SK-N-SH (cell line): ENCODE measurements at regions not wholly inside any gene's neighbourhood (a gene's known extent, or its start where the extent isn't known, plus 50 kb on each side); places are given as distances from the start of the nearest gene placed in this dataset.

ENCODE experiments used
- CTCF ChIA-PET: fragments of 300-600, 350-600 bp; formaldehyde crosslinking; extraction: SDS; loops from one replicate; lab custom pipeline; 2021; lab: Yijun Ruan, JAX
- POLR2A ChIA-PET: fragments of 350-600 bp; sonication (Branson Sonifier 250); formaldehyde crosslinking; extraction: SDS; loops from one replicate; lab custom pipeline; 2020; ENCODE audit warnings: antibody characterized with exemption, inconsistent platforms; lab: Yijun Ruan, JAX
- DNase-seq: peaks from one replicate; pipeline ENCODE4 v3.0.0; 2012
- H2AFZ ChIP-seq: fragments of 200-600 bp; sonication (generic); 2 replicates; pipeline ENCODE4 v1.8.1; 2016; ENCODE audit warnings: antibody characterized with exemption, mild to moderate bottlenecking, low read depth
- H3F3A ChIP-seq: fragments of 200-600 bp; sonication (generic); replicated peaks from 2 replicates; pipeline ENCODE3; 2016; ENCODE audit warnings: antibody characterized with exemption, mild to moderate bottlenecking; ENCODE audit not compliant: insufficient read depth
- H3K27ac ChIP-seq, 2 experiments: fragments of 200-500 bp in 1 of 2; fragments of 200-600 bp in 1 of 2; sonication (Bioruptor generic) in 1 of 2; sonication (generic), shearing (Covaris generic) in 1 of 2; 2 replicates each; pipeline versions ENCODE4 v1.5.1 to v1.6.1; 2014 to 2016; ENCODE audit warnings: low read depth in 2 of 2, inconsistent platforms in 1 of 2, low read length in 1 of 2, mild to moderate bottlenecking in 1 of 2, mixed read lengths in 1 of 2
- H3K27me3 ChIP-seq: fragments of 200-600 bp; sonication (generic), shearing (Covaris generic); 2 replicates; pipeline ENCODE4 v1.6.1; 2016; ENCODE audit warnings: mixed run types; ENCODE audit not compliant: insufficient read depth
- H3K36me3 ChIP-seq, 2 experiments: fragments of 200-500 bp in 1 of 2; fragments of 200-600 bp in 1 of 2; sonication (Bioruptor generic) in 1 of 2; sonication (generic) in 1 of 2; replicated peaks in 1 of 2; 2 replicates each; pipeline versions ENCODE3 to v1.5.1; 2014 to 2016; ENCODE audit warnings: low read length in 1 of 2, mild to moderate bottlenecking in 1 of 2; ENCODE audit not compliant: insufficient read depth in 2 of 2, control insufficient read depth in 1 of 2
- H3K4me1 ChIP-seq, 2 experiments: fragments of 200-500 bp in 1 of 2; fragments of 200-600 bp in 1 of 2; sonication (Bioruptor generic) in 1 of 2; sonication (generic), shearing (Covaris generic) in 1 of 2; 2 replicates each; pipeline versions ENCODE4 v1.5.1 to v1.6.1; 2014 to 2016; ENCODE audit warnings: low read depth in 1 of 2, low read length in 1 of 2, mixed run types in 1 of 2; ENCODE audit not compliant: insufficient read depth in 2 of 2, control insufficient read depth in 1 of 2
- H3K4me2 ChIP-seq: fragments of 200-600 bp; sonication (generic), shearing (Covaris generic); 2 replicates; pipeline ENCODE4 v1.6.1; 2017; ENCODE audit warnings: mixed run types
- H3K4me3 ChIP-seq, 2 experiments: fragments of 200-500 bp in 1 of 2; fragments of 200-600 bp in 1 of 2; sonication (Bioruptor generic) in 1 of 2; sonication (generic), shearing (Covaris generic) in 1 of 2; 2 replicates each; pipeline versions ENCODE4 v1.5.1 to v1.8.1; 2014 to 2016; ENCODE audit warnings: low read depth in 2 of 2, inconsistent platforms in 1 of 2, low read length in 1 of 2, mild to moderate bottlenecking in 1 of 2, mixed read lengths in 1 of 2, moderate library complexity in 1 of 2
- H3K79me2 ChIP-seq: fragments of 200-600 bp; sonication (generic); 2 replicates; pipeline ENCODE4 v1.8.1; 2017; ENCODE audit warnings: mild to moderate bottlenecking; ENCODE audit not compliant: insufficient read depth
- H3K9ac ChIP-seq: fragments of 200-600 bp; sonication (generic); 2 replicates; pipeline ENCODE4 v1.6.1; 2017; ENCODE audit warnings: mixed run types
- H3K9me2 ChIP-seq: fragments of 200-600 bp; sonication (generic); 2 replicates; pipeline ENCODE4 v1.6.1; 2017; ENCODE audit warnings: mixed run types
- H3K9me3 ChIP-seq: fragments of 200-600 bp; sonication (generic); 2 replicates; pipeline ENCODE4 v1.6.1; 2017; ENCODE audit warnings: mixed run types, mild to moderate bottlenecking, moderate library complexity
- H4K20me1 ChIP-seq: fragments of 200-600 bp; sonication (generic); 2 replicates; pipeline ENCODE4 v1.6.1; 2017; ENCODE audit warnings: mild to moderate bottlenecking, mixed run types; ENCODE audit not compliant: insufficient read depth
- CHD2 ChIP-seq: fragments of 150-350 bp; IDR thresholded peaks from 2 replicates; pipeline ENCODE4 v1.6.1; 2018; ENCODE audit warnings: low read length; ENCODE audit not compliant: partially characterized antibody
- EP300 ChIP-seq, 2 experiments: IDR thresholded peaks; 2 replicates each; pipeline versions ENCODE4 v1.4.0 to v1.6.1; 2012; ENCODE audit warnings: borderline replicate concordance in 1 of 2, low read depth in 1 of 2, low read length in 1 of 2
- EZH2phosphoT487 ChIP-seq: fragments of 200-600 bp; sonication (generic); IDR thresholded peaks from 2 replicates; pipeline ENCODE4 v1.6.1; 2017; ENCODE audit warnings: low read depth, mixed run types, mild to moderate bottlenecking, antibody characterized with exemption, moderate library complexity, borderline replicate concordance
- FOXJ3 ChIP-seq: sonication (generic); formaldehyde crosslinking; IDR thresholded peaks from 2 replicates; pipeline ENCODE4 v1.5.1; 2020; ENCODE audit warnings: mild to moderate bottlenecking, missing genetic modification reagents
- GATA2 ChIP-seq: sonication (generic); formaldehyde crosslinking; IDR thresholded peaks from 2 replicates; pipeline ENCODE4 v1.5.0; 2020; ENCODE audit warnings: mild to moderate bottlenecking, missing genetic modification reagents
- JUND ChIP-seq: IDR thresholded peaks from 2 replicates; pipeline ENCODE4 v1.4.0; 2012
- MXI1 ChIP-seq: IDR thresholded peaks from 2 replicates; pipeline ENCODE4 v1.6.1; 2012; ENCODE audit warnings: mild to moderate bottlenecking, low read depth, low read length, improper control_type of control experiment
- POLR2AphosphoS5 ChIP-seq: IDR thresholded peaks from 2 replicates; pipeline ENCODE4 v1.6.1; 2012; ENCODE audit warnings: low read depth, low read length
- RXRA ChIP-seq: IDR thresholded peaks from 2 replicates; pipeline ENCODE4 v1.4.0; 2012; ENCODE audit warnings: low read depth, mild to moderate bottlenecking, borderline replicate concordance
- SMC3 ChIP-seq: IDR thresholded peaks from 2 replicates; pipeline ENCODE4 v1.6.1; 2012; ENCODE audit warnings: low read depth, low read length, improper control_type of control experiment
- TAF1 ChIP-seq: IDR thresholded peaks from 2 replicates; pipeline ENCODE4 v1.6.1; 2012; ENCODE audit warnings: low read depth, mild to moderate bottlenecking, low read length, moderate library complexity, borderline replicate concordance
- TCF12 ChIP-seq: IDR thresholded peaks from 2 replicates; pipeline ENCODE4 v1.4.0; 2012
- TEAD4 ChIP-seq: IDR thresholded peaks from 2 replicates; pipeline ENCODE4 v1.4.0; 2012; ENCODE audit warnings: mild to moderate bottlenecking, borderline replicate concordance; ENCODE audit not compliant: insufficient read depth
- WGBS: methylation state at CpG from one replicate; pipeline ENCODE4 v1.1.6; 2017; ENCODE audit warnings: low lambda C conversion rate; 5-methylcytosine and 5-hydroxymethylcytosine counted together
- TF ChIP-seq, protein P1 (sequence below): fragments of 150-350 bp; IDR thresholded peaks from 2 replicates; pipeline ENCODE4 v1.6.1; 2017; ENCODE audit warnings: antibody characterized with exemption, low read length, low read depth, borderline replicate concordance
- TF ChIP-seq, protein P2 (sequence below): fragments of 150-350 bp; IDR thresholded peaks from 2 replicates; pipeline ENCODE4 v1.6.1; 2016; ENCODE audit warnings: mild to moderate bottlenecking, low read depth, low read length
- TF ChIP-seq, protein P3 (sequence below): IDR thresholded peaks from 2 replicates; pipeline ENCODE4 v1.4.0; 2012; ENCODE audit warnings: low read depth, borderline replicate concordance

DNA sequence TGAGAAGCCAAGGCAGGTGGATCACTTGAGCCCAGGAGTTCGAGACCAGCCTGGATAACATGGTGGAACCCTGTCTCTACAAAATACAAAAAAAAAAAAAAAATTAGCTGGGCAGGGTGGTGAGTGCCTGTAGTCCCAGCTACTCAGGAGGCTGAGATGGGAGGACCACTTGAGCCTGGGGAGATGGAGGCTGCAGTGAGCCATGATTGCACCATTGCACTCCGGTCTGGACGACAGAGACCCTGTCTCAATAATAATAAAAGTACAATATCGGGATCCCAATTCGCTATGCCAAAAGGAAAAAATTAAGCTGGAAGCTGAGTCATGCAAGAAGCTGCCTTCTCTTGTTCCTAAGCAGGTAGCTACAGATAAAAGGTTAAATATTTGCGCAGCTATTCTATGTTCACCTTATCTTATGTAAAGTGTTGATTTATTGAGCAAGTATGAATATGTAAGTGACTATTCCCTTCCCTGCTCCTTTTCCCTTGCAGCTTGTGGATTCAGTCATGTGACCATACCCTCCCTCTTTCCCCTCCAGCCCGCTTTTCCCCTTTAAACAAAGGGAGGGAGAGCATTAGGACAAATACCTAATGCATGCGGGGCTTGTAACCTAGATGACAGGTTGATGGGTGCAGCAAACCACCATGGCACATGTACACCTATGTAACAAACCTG is 112.0 kb downstream of the LITAF start:
- ChIA-PET CTCF (interaction anchor here (1.1 to 1.3 kb wide), 2 partner anchors 68 to 70 kb away, joined by 3 to 4 read pairs; no protein-coding TSS in a partner anchor), POLR2A (no interaction called here)
- H3F3A ChIP-seq: no peaks in the 10 kb centered on the region
- no peaks in the 10 kb centered on the region for H3K27me3 ChIP-seq
- no peak overlapping the region for H3K4me3 ChIP-seq
- no peak overlapping the region for H3K27ac ChIP-seq
- 68% methylated on average over 8 of the region's 8 CpGs for WGBS
- no peak for DNase-seq
- no peaks in the 10 kb centered on the region; a peak in 1 of 4 replicates for H3K4me1 ChIP-seq
- no peak overlapping the region for H2AFZ ChIP-seq
- no peaks in the 10 kb centered on the region for H4K20me1 ChIP-seq
- no peaks in the 10 kb centered on the region for H3K36me3 ChIP-seq
- no peaks in the 10 kb centered on the region for H3K9me2 ChIP-seq
- no peak overlapping the region for H3K9ac ChIP-seq
- TF ChIP-seq EP300 (IDR thresholded peaks at IDR 0.05; ENCODE audit: borderline replicate concordance in 1 of 2, low read depth in 1 of 2, low read length in 1 of 2) (no peak), CHD2 (no peak), JUND (no peak), RXRA (no peak), TEAD4 (no peak), MXI1 (no peak)
- TF ChIP-seq, protein P1, sequence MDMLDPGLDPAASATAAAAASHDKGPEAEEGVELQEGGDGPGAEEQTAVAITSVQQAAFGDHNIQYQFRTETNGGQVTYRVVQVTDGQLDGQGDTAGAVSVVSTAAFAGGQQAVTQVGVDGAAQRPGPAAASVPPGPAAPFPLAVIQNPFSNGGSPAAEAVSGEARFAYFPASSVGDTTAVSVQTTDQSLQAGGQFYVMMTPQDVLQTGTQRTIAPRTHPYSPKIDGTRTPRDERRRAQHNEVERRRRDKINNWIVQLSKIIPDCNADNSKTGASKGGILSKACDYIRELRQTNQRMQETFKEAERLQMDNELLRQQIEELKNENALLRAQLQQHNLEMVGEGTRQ: no peak
- no peaks in the 10 kb centered on the region for H3K79me2 ChIP-seq
- no peaks in the 10 kb centered on the region for H3K9me3 ChIP-seq
- H3K4me2 ChIP-seq: no peak overlapping the region

DNA sequence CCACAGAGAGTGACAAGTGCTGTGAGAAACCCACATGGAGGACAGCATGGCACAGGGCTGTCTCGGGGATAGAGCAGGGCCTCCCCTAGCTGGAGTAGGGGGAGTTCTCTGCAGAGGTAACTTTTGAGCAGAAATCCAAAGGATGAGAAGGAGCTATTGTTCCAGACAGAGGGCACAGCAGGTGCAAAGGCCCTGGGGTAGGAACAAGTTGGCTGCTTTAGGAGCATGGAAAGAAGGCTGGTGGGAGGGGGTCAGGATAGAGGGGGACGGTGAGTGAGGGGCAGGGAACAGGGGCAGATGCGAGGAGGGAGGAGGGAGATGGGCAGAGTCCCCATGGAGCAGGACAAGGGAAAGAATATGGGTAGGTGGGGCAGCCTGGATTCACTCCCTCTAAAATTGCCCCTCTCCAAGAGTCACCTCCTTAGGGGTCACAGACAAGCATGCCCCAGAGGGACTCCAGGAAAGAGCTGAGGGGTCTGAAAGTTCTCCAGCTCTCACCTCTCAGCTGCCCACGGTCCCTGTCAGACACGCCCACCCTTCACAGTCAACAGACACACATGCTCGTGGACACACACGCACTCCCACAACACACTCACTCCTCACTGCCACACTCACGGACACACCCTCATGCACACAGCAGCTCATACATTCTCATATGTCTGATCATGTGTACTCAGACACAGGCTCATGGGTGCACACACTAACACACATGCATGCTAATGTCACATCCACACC is 110.7 kb downstream of the LITAF start:
- CTCF ChIA-PET: interaction anchor here (1.3 to 1.4 kb wide), 2 partner anchors 39 to 69 kb away, joined by 3 to 4 read pairs; no protein-coding TSS in a partner anchor

DNA sequence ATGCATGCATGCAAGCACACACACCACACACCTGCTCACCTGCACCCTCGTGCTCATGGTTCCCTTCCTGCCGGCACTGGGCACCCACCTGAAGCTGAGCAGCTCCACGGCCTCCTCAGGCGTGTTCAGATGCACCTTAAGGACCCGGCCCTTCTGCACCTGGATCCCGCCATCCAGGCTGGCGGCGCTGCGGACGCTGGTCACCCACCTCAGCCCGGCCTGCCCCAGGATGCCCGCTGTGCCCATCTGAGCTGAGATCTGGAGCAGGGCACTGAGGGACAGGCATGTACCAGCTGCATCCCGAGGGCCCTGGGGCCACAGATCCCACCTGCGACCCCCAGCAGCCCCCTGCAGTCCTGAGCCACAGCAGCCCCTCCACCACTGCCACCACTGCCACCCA is 110.0 kb downstream of the LITAF start:
- H3K36me3 ChIP-seq: no peaks in the 10 kb centered on the region
- TF ChIP-seq TCF12 (no peak), TEAD4 (no peak), SMC3 (no peak), TAF1 (no peak), JUND (no peak), FOXJ3 (CRISPR knock-in tag) (no peak), EZH2phosphoT487 (no peak)
- TF ChIP-seq, protein P2, sequence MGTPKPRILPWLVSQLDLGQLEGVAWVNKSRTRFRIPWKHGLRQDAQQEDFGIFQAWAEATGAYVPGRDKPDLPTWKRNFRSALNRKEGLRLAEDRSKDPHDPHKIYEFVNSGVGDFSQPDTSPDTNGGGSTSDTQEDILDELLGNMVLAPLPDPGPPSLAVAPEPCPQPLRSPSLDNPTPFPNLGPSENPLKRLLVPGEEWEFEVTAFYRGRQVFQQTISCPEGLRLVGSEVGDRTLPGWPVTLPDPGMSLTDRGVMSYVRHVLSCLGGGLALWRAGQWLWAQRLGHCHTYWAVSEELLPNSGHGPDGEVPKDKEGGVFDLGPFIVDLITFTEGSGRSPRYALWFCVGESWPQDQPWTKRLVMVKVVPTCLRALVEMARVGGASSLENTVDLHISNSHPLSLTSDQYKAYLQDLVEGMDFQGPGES: no peak
- TF ChIP-seq, protein P3, sequence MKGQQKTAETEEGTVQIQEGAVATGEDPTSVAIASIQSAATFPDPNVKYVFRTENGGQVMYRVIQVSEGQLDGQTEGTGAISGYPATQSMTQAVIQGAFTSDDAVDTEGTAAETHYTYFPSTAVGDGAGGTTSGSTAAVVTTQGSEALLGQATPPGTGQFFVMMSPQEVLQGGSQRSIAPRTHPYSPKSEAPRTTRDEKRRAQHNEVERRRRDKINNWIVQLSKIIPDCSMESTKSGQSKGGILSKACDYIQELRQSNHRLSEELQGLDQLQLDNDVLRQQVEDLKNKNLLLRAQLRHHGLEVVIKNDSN: no peak
- TF ChIP-seq, all 33 proteins: peak for 0
- CTCF ChIA-PET: interaction anchor here (1.4 kb wide), 1 partner anchor 38 kb away, joined by 3 read pairs; no protein-coding TSS in a partner anchor
- WGBS: 78% methylated on average over 9 of the region's 14 CpGs
- Histone ChIP-seq H3K27me3 (no peaks in the 10 kb centered on the region), H3K9me3 (no peaks in the 10 kb centered on the region), H3K9me2 (no peaks in the 10 kb centered on the region), H3K27ac (no peak overlapping the region), H3K4me3 (no peak overlapping the region), H3K4me1 (no peaks in the 10 kb centered on the region; a peak in 1 of 4 replicates), H3K79me2 (no peaks in the 10 kb centered on the region), H3K4me2 (no peak overlapping the region), H3K9ac (no peak overlapping the region), H3F3A (no peaks in the 10 kb centered on the region), H2AFZ (no peak overlapping the region), H4K20me1 (no peaks in the 10 kb centered on the region)
- DNase-seq: no peak
- POLR2A ChIA-PET: no interaction called here

More for the DNA sequence above, 110.7 kb downstream of the LITAF start:
- H3K4me3 ChIP-seq: no peak overlapping the region
- no peaks in the 10 kb centered on the region; a peak in 1 of 4 replicates for H3K4me1 ChIP-seq
- POLR2A ChIA-PET: no interaction called here
- H2AFZ ChIP-seq: no peak overlapping the region
- no peaks in the 10 kb centered on the region for H3K27me3 ChIP-seq
- no peaks in the 10 kb centered on the region for H3K36me3 ChIP-seq
- no peaks in the 10 kb centered on the region for H3F3A ChIP-seq
- no peak overlapping the region for H3K27ac ChIP-seq
- WGBS: 59% methylated on average over 8 of the region's 8 CpGs
- no peaks in the 10 kb centered on the region for H3K9me3 ChIP-seq
- H3K9ac ChIP-seq: no peak overlapping the region
- DNase-seq: no peak
- H3K79me2 ChIP-seq: no peaks in the 10 kb centered on the region
- no peaks in the 10 kb centered on the region for H3K9me2 ChIP-seq
- H3K4me2 ChIP-seq: no peak overlapping the region
- no peaks in the 10 kb centered on the region for H4K20me1 ChIP-seq
- TF ChIP-seq TAF1 (no peak), CHD2 (no peak), GATA2 (CRISPR knock-in tag) (no peak), POLR2AphosphoS5 (no peak)
- TF ChIP-seq, all 33 proteins: peak for 0
